AG04449 (cell line): ENCODE measurements at regions not wholly inside any gene's neighbourhood (a gene's known extent, or its start where the extent isn't known, plus 50 kb on each side); places are given as distances from the start of the nearest gene placed in this dataset.

ENCODE experiments used
- CTCF ChIA-PET: fragments of 350-600 bp; formaldehyde crosslinking; extraction: SDS; loops from one replicate; lab custom pipeline; 2021; ENCODE audit warnings: antibody characterized with exemption; lab: Yijun Ruan, JAX
- POLR2A ChIA-PET: fragments of 400-600, 350-600 bp; formaldehyde crosslinking; extraction: SDS; loops from one replicate; lab custom pipeline; 2020; ENCODE audit warnings: antibody characterized with exemption, inconsistent platforms; lab: Yijun Ruan, JAX
- DNase-seq: peaks from one replicate; pipeline ENCODE4 v3.0.0-alpha.2; 2010; ENCODE audit warnings: low read depth, low spot score
- H3K4me3 ChIP-seq: 2 replicates; pipeline ENCODE4 v1.5.1; 2011; ENCODE audit warnings: low read depth, mild to moderate bottlenecking, control low read depth, low read length
- TF ChIP-seq, protein P1 (sequence below): IDR thresholded peaks from one replicate; pipeline ENCODE4 v1.5.1; 2011; ENCODE audit warnings: mild to moderate bottlenecking, moderate library complexity, low read length, control low read depth, inconsistent platforms; ENCODE audit not compliant: insufficient read depth; ENCODE audit errors: missing control alignments

DNA sequence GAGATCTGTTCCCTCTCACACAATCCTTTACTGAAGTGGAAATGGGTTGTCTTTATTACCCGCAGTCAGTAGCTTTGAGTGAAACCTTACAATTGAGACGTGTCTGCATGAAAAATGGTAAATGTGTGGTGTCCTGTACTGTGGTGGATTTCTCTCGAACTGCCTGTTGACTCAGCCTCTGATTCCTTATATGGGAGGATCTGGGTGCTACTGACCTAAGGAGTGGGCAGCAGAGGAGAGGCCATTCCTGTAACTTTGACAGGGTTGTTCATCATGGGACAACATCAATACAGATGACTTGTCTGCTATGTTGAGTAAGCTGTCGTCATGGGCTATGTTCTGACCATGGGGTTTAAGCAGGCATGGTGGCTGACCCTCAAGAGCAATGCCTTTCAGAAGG lies 159.6 kb upstream of the WDR1 start:
- CTCF ChIA-PET, result no interaction called here
- TF ChIP-seq, protein P1, sequence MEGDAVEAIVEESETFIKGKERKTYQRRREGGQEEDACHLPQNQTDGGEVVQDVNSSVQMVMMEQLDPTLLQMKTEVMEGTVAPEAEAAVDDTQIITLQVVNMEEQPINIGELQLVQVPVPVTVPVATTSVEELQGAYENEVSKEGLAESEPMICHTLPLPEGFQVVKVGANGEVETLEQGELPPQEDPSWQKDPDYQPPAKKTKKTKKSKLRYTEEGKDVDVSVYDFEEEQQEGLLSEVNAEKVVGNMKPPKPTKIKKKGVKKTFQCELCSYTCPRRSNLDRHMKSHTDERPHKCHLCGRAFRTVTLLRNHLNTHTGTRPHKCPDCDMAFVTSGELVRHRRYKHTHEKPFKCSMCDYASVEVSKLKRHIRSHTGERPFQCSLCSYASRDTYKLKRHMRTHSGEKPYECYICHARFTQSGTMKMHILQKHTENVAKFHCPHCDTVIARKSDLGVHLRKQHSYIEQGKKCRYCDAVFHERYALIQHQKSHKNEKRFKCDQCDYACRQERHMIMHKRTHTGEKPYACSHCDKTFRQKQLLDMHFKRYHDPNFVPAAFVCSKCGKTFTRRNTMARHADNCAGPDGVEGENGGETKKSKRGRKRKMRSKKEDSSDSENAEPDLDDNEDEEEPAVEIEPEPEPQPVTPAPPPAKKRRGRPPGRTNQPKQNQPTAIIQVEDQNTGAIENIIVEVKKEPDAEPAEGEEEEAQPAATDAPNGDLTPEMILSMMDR, result no peak
- no peak overlapping the region for H3K4me3 ChIP-seq
- POLR2A ChIA-PET, result no interaction called here
- no peak for DNase-seq

DNA sequence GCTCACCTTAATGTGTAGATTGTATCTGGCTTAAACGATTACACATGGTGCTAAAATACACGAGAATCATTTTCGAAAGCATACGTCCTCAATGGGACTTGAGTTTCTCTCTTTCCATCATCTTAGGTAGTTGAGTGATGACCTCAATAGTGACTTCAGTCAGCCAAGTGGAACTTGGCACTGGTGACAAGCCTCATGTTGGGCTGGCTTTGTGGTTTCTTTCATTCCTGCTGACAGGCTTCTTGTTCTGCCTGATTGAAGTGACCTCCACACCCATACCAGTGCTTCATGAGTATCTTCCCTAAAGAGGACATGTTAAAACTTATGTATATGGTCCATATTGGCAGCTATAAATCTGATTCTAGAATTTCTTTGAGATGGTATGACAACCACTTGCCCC lies 159.1 kb upstream of the WDR1 start:
- TF ChIP-seq, protein P1, result no peak
- no peak for DNase-seq
- POLR2A ChIA-PET, result no interaction called here

DNA sequence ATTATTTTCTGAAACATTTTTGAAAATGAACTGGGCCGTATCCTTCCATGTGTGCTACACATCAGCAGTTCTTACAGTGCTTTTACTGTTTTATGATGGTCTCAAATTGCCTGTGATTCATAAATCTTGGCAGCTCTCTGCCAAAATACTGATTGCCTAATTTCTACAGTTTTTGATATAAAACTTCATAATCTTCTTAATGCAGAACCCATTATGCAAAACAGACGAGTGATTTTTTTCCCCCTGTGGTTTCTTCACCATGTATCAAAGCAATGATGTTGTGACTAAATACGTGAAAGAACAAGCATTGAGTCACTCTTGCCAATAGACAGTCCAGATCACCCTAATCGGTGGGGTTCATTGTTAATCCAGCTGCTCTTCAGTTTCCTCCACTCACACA lies 156.4 kb upstream of the WDR1 start:
- H3K4me3 ChIP-seq, result no peak overlapping the region
- ChIA-PET CTCF (interaction anchor here (0.6 kb wide), 1 partner anchor 33 kb away, joined by 3 read pairs; no protein-coding TSS in a partner anchor), POLR2A (no interaction called here)
- no peak for DNase-seq
- TF ChIP-seq, protein P1, result no peak

More for the DNA sequence above, 159.1 kb upstream of the WDR1 start:
- CTCF ChIA-PET, result no interaction called here
- H3K4me3 ChIP-seq, result no peak overlapping the region

DNA sequence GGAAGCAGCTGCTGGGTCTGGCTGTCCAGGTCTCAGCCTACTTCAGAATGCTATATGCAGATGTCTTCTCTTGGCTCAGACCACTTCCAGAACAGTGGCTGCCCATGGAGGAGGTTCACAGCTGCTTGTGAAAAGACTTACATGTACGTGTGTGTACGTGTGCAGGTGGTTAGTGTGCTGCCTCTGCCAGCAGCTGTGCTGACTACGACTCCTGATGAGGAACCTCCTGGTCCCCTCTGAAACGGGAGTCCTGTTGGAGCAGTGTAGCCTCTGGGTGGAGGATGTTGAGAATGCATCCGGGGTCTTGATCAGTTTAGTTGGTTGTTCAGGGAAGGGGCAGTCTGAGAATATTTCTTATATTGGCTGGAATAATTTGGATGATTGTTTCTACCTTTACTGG lies 155.9 kb upstream of the WDR1 start:
- ChIA-PET CTCF (no interaction called here), POLR2A (no interaction called here)

DNA sequence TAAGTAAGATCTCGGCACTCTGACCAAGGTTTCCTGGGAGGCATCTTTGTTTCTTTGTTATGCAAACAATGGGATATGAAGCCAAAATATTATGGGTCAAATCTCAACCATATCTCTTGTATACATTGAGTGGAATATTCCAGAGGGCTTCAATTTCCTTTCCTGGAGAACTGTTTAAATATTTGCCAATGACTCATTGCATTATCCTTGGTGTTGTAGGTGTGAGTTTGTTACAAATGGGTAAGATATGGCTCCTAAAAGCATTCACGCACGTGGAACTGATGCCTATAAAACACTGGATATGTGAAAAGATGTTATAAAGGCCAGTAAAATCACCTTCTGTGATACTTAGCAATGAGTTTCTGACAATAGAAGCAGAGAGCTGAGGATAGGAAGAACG lies 150.5 kb upstream of the WDR1 start:
- DNase-seq, result no peak
- TF ChIP-seq, protein P1, result no peak
- POLR2A ChIA-PET, result no interaction called here
- no peak overlapping the region for H3K4me3 ChIP-seq
- CTCF ChIA-PET, result no interaction called here

More for the DNA sequence above, 155.9 kb upstream of the WDR1 start:
- TF ChIP-seq, protein P1, result no peak
- no peak overlapping the region for H3K4me3 ChIP-seq
- DNase-seq, result no peak

DNA sequence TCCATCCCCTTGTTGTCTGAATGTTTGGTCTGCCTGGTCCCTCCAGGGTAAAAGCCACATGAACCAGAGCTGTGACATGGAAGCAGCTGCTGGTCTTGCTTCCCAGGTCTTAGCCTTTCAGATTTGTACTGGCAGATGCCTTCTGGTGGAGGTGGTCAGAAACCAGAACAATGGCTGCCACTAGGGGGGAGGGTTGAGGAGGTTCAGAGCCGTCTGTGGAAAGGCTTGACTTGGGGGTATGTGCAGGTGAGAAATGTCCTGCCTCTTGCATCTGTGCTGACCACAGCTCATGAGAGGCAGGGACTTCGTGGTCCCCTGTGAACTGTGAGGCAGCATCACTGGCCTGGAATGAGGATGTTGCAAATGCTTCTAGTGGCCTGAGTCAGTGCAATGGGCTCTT lies 144.2 kb upstream of the WDR1 start:
- ChIA-PET POLR2A (no interaction called here), CTCF (no interaction called here)
- TF ChIP-seq, protein P1, result no peak
- H3K4me3 ChIP-seq, result no peak overlapping the region
- no peak for DNase-seq
